Retina (tissue), 1 donor: ENCODE measurements at regions not wholly inside any gene's neighbourhood (a gene's known extent, or its start where the extent isn't known, plus 50 kb on each side); places are given as distances from the start of the nearest gene placed in this dataset.
"Not testable (repeated sequence)": the region's sequence is repeated elsewhere in the genome, so short reads cannot be mapped to it uniquely, and the experiment has no call there.

Experiments used
- DNase-seq: peaks from one replicate; pipeline ENCODE4 v3.0.0-alpha.2; 2016

- DNase-seq = no peak
These were observed 53.4 kb downstream of the OR2K2 start for GRCh38 chr9:111276431-111277128.

- DNase-seq = no peak
These were observed 55.3 kb downstream of the OR2K2 start for GRCh38 chr9:111274737-111275136.

GRCh38 chr9:111272581-111272980 lies 57.4 kb downstream of the OR2K2 start:
- no peak for DNase-seq

- DNase-seq = no peak
These were observed 58.4 kb downstream of the OR2K2 start for GRCh38 chr9:111271481-111272080.

- DNase-seq = no peak
These were observed 59.0 kb downstream of the OR2K2 start for GRCh38 chr9:111271047-111271446.

- DNase-seq = not testable (repeated sequence)
These were observed 64.0 kb downstream of the OR2K2 start for GRCh38 chr9:111266024-111266423.

- no peak for DNase-seq
These were observed 66.9 kb downstream of the OR2K2 start for GRCh38 chr9:111263116-111263515.

GRCh38 chr9:111258875-111259271 lies 71.2 kb downstream of the OR2K2 start:
- DNase-seq = no peak

GRCh38 chr9:111258209-111258874 lies 71.7 kb downstream of the OR2K2 start:
- no peak for DNase-seq

GRCh38 chr9:111253742-111254437 lies 76.1 kb downstream of the OR2K2 start:
- no peak for DNase-seq

- no peak for DNase-seq
These were observed 78.9 kb downstream of the OR2K2 start for GRCh38 chr9:111250875-111251842.

GRCh38 chr9:111237447-111237846 lies 92.6 kb downstream of the OR2K2 start:
- DNase-seq = no peak

GRCh38 chr9:111236332-111236731 lies 93.7 kb downstream of the OR2K2 start:
- no peak for DNase-seq

GRCh38 chr9:111233963-111234362 lies 96.1 kb downstream of the OR2K2 start:
- no peak for DNase-seq

GRCh38 chr9:111232997-111233790 lies 96.8 kb downstream of the OR2K2 start:
- no peak for DNase-seq

GRCh38 chr9:111231801-111232580 lies 98.0 kb downstream of the OR2K2 start:
- no peak for DNase-seq

- no peak for DNase-seq
These were observed 107.3 kb downstream of the OR2K2 start for GRCh38 chr9:111222757-111223156.

- DNase-seq = no peak
These were observed 117.2 kb downstream of the OR2K2 start for GRCh38 chr9:111212874-111213273.

- DNase-seq = no peak
These were observed 131.1 kb downstream of the OR2K2 start for GRCh38 chr9:111198936-111199335.

- DNase-seq = no peak
These were observed 132.8 kb downstream of the OR2K2 start for GRCh38 chr9:111197256-111197655.

- DNase-seq = no peak
These were observed 134.3 kb downstream of the OR2K2 start for GRCh38 chr9:111195766-111196165.
